NCI-H2081 treated with DMSO at 0.1 percent for 48 hours (cell line): ENCODE measurements at regions not wholly inside any gene's neighbourhood (a gene's known extent, or its start where the extent isn't known, plus 50 kb on each side); places are given as distances from the start of the nearest gene placed in this dataset.
"Not testable (repeated sequence)": the region's sequence is repeated elsewhere in the genome, so short reads cannot be mapped to it uniquely, and the experiment has no call there.

Experiments used
- DNase-seq: peaks from one replicate; lab custom pipeline; 2025; lab: John Stamatoyannopoulos, UW

- DNase-seq = no peak
Measured at GRCh38 chr1:79773385-79773784, 766.9 kb upstream of the ADGRL4 start.

GRCh38 chr1:79762461-79762860, 755.9 kb upstream of the ADGRL4 start:
- DNase-seq = no peak

GRCh38 chr1:79760531-79760930, 754.0 kb upstream of the ADGRL4 start:
- DNase-seq = no peak

- no peak for DNase-seq
Measured at GRCh38 chr1:79749607-79750006, 743.1 kb upstream of the ADGRL4 start.

- DNase-seq = peak; percentile 2
Measured at GRCh38 chr1:79745929-79746328, 739.4 kb upstream of the ADGRL4 start.

GRCh38 chr1:79744746-79745145, 738.2 kb upstream of the ADGRL4 start:
- no peak for DNase-seq

- no peak for DNase-seq
Measured at GRCh38 chr1:79741720-79742421, 735.3 kb upstream of the ADGRL4 start.

- DNase-seq = no peak
Measured at GRCh38 chr1:79738101-79738500, 731.6 kb upstream of the ADGRL4 start.

- DNase-seq = no peak
Measured at GRCh38 chr1:79737193-79737592, 730.7 kb upstream of the ADGRL4 start.

- no peak for DNase-seq
Measured at GRCh38 chr1:79732950-79733349, 726.4 kb upstream of the ADGRL4 start.

- DNase-seq = no peak
Measured at GRCh38 chr1:79726911-79727310, 720.4 kb upstream of the ADGRL4 start.

- no peak for DNase-seq
Measured at GRCh38 chr1:79726321-79726720, 719.8 kb upstream of the ADGRL4 start.

- DNase-seq = no peak
Measured at GRCh38 chr1:79716447-79716846, 709.9 kb upstream of the ADGRL4 start.

- no peak for DNase-seq
Measured at GRCh38 chr1:79714664-79715063, 708.1 kb upstream of the ADGRL4 start.

- DNase-seq = no peak
Measured at GRCh38 chr1:79711001-79711431, 704.5 kb upstream of the ADGRL4 start.

- DNase-seq = no peak
Measured at GRCh38 chr1:79708646-79709265, 702.2 kb upstream of the ADGRL4 start.

- DNase-seq = no peak
Measured at GRCh38 chr1:79705218-79705617, 698.7 kb upstream of the ADGRL4 start.

GRCh38 chr1:79704067-79704466, 697.5 kb upstream of the ADGRL4 start:
- DNase-seq = no peak

GRCh38 chr1:79702336-79702999, 695.9 kb upstream of the ADGRL4 start:
- not testable (repeated sequence) for DNase-seq

- DNase-seq = no peak
Measured at GRCh38 chr1:79695138-79695537, 688.6 kb upstream of the ADGRL4 start.

- DNase-seq = no peak
Measured at GRCh38 chr1:79694241-79694640, 687.7 kb upstream of the ADGRL4 start.

GRCh38 chr1:79693441-79694114, 687.0 kb upstream of the ADGRL4 start:
- DNase-seq = no peak

- no peak for DNase-seq
Measured at GRCh38 chr1:79692519-79692918, 686.0 kb upstream of the ADGRL4 start.
